GM18870 (cell line): ENCODE measurements at regions not wholly inside any gene's neighbourhood (a gene's known extent, or its start where the extent isn't known, plus 50 kb on each side); places are given as distances from the start of the nearest gene placed in this dataset.

Source experiments
- ATAC-seq: cut with Tn5 transposase; IDR thresholded peaks from one replicate; pipeline ENCODE4 v1.9.1; 2021; ENCODE audit warnings: moderate library complexity; ENCODE audit not compliant: unreplicated experiment

GRCh38 chr15:70355275-70355795 is 257.6 kb upstream of the TLE3 start:
- no peak for ATAC-seq

DNA sequence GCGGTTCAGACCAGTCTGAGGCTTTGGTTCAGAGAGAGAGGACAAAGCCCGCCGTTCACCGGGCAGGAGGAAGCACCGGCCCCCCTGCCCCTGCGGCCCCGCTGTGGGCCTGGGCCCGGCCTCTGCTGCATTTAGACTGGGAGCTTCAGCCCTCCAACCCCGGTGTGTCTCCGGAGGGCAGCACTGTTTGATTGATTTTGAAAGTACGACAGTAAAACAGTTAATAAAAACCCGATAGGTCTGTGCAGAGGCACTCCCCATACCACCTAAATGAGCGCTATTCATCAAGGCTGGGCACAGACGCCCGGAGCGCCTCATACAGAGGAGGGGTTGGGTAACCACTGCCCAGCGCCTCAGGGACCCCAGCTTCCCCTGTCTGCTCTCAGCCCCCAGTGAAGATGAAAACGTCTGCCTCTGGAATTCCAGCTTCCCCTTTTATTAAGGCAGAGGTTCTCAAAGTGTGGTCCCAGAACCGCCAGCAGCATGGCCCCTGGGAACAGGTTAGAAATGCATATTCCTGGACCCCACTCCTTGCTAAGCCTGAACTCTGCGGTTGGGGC is 256.7 kb upstream of the TLE3 start:
- ATAC-seq = no peak

DNA sequence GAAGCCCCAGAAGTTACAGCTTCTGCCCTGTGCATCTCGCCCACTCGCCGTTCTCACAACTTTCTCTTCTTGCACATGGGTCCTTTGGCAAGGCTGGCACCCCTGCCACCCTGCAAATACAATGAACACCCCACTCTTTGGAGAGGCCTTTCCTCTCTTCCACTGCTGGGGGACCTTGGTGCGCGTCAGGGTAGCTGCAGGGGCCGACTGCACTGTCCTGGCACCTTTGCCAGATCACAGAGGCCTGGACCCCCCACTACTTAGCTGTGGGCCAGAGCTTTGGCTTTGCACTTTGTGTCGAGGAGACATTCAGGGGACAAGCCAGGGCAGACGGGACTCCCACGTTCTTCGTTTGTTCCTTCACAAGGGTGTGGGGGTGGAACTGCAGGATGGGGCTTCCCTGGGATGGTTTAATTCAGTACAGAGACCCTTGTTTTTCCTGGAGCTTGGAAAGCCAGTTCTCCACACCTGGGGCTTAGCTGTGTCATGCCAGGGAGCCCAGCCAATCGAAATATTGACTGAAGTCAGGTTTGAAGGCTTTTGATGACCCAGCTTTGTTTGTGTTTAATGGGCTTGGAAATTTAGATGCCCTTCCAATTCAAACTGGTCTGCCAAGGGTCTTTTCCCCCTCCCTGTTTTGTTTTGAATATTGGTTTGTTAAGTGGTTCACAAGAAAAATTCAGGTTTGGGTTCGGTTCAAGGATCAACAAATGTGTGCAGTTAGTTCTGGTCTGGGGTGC is 256.1 kb upstream of the TLE3 start:
- no peak for ATAC-seq

DNA sequence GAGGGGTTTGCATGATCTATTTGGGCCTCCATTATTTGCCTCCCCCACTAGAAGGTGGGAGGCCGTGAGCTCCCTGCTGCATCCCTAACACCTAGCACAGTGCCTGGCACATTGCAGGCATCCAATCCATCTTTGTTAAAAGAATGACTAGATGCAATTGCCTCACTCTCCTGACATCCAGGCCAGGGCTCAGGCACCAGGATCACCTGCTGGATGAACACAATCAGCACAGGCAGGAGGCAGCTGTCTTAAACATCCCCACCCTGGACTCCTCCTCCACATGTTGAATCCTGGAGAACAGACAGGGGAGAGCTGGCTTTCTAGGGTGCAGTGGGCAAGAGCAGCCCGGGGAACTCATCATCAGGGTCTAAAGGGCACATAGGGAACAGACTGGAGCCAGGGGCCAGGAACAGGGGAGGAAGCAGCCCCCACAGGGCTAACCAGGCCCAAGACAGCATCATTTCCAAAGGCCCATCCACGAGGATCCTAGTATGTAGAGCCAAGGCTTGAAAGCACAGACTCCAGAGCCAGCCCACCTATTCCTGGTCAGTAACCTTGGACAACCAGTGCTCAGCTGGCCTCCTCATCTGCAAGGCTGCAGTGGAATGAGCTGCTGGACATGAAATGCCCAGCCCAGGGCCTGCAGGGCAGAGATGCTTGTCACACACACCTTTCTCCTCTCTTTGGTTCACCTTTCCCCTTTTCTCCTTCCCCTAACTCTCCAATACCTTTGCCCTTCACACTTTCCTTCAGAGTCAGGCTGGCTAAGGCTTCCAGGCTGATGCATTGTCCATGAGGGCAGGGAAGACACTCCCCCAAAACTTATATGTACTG is 254.4 kb upstream of the TLE3 start:
- ATAC-seq = no peak

DNA sequence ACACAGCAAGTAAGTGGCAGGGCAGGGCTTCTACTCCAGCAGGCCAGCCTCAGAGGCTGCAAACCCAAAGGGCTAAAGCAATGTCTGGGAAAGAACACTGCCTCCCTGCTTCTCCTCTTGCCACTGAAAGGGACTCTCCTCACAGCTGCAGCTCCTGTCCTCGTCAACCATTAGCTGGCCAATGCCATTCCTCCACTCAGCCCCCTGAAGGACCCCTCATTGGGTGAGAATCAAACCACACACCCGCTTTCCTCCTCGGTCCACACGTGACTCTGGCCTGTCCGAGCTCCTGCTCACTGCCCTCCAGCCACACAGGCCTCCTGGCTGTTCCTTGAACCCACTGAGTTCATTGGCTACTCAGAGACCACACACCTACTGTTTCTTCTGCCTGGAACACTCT is 253.7 kb upstream of the TLE3 start:
- no peak for ATAC-seq

DNA sequence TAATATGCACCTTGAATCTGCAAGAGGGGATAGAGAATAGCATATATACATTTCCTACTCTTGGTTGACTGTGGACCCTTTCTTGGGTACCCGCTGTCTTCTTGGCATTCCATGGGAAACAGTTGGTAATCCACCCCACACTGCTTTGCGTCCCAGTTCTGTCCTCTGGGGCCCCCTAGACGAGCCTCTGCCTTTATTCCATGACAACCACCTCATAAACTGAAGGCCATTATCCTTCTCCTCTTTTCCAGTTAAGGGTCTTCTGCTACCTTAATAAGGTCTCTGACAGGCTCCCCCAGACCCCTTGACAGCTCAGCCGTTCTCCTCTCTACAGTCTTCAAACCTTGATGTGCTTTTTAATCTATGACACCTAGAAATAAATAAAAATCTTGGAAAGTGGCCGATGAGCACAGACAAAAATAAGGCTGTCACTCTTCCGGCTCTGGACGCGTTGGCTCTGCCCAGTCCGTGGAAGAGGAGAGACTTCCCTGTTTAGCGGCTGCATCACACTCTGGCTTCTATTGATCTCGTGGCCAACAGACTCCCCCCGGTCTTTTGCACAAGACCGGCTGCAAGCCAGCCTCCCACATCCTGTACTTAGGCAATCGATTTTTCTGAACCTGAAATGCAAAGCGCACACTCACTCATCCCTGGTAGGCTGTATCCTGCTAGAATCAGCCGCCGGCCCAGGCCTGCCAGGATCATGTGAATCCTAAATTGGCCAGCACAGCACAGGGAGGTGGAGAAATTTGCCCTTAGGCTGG is 251.0 kb upstream of the TLE3 start:
- ATAC-seq = no peak

- no peak for ATAC-seq
Measured at GRCh38 chr15:70348226-70348543, 250.5 kb upstream of the TLE3 start.

GRCh38 chr15:70347321-70348225 is 249.9 kb upstream of the TLE3 start:
- ATAC-seq = no peak

GRCh38 chr15:70345251-70346019 is 247.7 kb upstream of the TLE3 start:
- ATAC-seq = no peak

DNA sequence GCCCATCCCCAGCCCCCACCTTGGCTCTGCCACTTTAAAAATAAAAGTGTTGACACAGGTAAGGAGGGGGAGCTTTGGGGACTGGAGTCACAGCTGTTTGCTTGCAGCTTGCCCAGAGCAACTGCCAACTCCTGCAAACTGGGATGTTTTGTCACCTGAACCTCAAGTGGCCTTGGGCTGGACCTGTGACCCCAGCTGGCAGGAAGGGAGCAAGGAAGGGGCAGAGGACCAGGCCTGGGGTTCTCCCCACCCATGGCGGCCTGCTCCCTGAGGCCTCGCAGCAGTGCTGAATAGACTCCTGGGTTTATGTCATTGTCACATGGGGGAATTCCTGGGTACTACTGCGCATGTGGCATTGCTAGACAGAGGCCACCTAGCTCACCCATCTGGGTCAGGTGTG is 246.9 kb upstream of the TLE3 start:
- ATAC-seq = no peak

DNA sequence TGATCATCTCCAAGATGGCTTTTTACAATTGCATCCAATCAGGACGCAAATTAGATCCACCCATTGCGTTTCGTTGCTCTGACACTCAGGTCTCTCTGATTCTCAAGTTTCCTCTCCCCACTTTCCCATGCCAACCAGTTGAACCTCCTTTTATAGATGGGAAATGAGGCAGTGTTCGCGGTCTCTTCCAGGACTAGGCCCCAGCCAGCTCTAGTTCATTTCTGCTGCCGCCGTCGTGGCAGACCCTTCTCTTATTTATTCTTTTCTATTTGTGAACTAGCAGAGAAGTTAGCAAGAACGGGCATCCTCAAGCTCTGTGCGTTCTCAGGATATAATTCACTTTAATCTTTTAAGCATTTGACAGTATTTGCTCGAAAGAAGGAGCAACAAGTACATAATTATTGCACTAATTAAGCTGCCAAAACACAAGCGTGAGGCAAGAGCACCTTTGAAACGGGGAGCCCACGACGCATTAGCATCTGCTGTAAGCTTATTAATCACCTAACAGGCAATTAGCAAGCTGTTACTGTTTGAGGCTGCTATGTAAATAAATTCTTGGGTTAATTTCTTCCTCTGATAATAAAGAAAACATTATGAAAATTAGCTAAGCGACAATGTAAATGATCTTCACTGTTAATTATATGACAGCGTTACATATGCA is 246.4 kb upstream of the TLE3 start:
- ATAC-seq = no peak

DNA sequence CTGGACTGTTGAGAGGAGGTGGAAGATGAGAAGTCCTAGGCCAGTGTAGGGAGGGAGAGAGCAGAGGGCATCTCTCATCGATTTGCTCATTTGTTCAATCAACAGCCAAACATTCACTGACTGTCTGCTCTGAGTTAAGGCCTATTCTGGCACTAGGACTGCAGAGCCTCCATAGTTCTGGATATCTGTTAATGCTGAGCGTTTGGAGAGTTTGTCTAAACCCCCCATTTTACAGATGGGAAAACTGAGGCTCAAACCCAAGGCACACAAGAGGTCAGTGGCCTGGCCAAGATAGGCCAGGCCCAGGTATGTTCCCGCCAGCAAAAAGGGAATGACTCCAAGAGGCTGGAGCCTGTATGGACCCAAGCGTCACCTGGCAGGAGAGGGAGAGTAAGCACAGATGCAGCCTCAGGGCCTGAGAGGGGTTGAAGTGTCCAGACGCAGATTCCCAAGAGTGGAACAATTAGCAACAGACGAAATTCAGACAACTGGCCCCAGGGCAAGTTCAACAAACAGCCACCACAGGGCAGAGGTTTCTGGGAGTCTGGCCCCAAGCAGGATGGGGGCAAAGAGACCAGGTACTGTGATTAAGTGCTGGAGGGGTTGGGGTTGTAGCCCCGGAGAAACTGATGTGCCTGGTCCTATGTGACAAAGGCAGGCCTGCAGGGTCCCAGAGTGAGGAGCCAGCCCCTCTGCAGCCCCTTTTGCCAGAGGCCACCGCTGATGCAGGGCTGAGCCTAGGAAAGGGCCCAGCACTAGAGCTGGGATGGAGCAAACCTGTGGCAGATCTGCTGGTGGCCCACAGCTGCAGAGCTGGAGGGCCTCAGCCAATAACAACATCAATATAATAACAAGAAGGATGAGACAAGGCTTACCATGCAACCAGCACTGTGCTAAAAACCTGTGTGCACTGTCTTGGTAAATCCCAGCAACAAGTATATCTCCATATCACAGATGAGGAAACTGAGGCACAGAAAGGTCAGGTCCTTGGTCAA is 245.1 kb upstream of the TLE3 start:
- no peak for ATAC-seq

- no peak for ATAC-seq
Measured at GRCh38 chr15:70342141-70342540, 244.4 kb upstream of the TLE3 start.

GRCh38 chr15:70341566-70341965 is 243.8 kb upstream of the TLE3 start:
- no peak for ATAC-seq

DNA sequence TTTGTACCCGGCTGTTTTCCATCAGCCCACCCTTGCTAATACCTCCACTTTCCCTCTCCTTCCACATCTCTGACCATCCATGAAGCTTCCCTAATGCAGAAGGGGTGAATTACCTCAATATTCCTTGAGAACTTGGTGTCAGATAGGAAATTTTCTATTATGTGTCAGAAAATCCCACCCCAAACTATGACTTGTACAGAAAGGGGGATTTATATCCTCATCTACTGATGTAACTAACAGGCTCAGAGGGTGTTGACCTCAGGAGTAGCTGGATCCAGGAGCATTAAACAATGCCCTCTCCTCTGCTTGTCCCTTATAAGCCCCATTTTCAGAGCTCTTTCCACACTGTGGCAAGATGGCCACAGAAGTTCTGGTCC is 242.8 kb upstream of the TLE3 start:
- ATAC-seq = no peak

GRCh38 chr15:70339571-70340493 is 242.1 kb upstream of the TLE3 start:
- ATAC-seq = no peak
